Right atrium auricular region (tissue), 2 donors: ENCODE measurements at regions not wholly inside any gene's neighbourhood (a gene's known extent, or its start where the extent isn't known, plus 50 kb on each side); places are given as distances from the start of the nearest gene placed in this dataset.

Experiments used
- DNase-seq: peaks from one replicate; pipeline ENCODE4 v3.0.0-alpha.2; 2019; ENCODE audit warnings: low spot score
- H3K27ac ChIP-seq, 2 donors: fragments of 200-600 bp; sonication (generic); 1 replicate in 1 of 2; 2 replicates in 1 of 2; pipeline ENCODE4 v1.5.1; 2016 to 2019
- H3K27me3 ChIP-seq, 2 donors: fragments of 200-600 bp; sonication (generic); one replicate each; pipeline versions ENCODE4 v1.5.1 to v1.6.0; 2017 to 2019
- H3K36me3 ChIP-seq: fragments of 200-600 bp; sonication (generic); one replicate; pipeline ENCODE4 v1.5.1; 2016
- H3K4me1 ChIP-seq, 2 donors: fragments of 200-600 bp; sonication (generic); one replicate each; pipeline versions ENCODE4 v1.5.1 to v1.6.0; 2017 to 2019
- H3K4me3 ChIP-seq, 2 donors: fragments of 200-600 bp; sonication (generic); 1 replicate in 1 of 2; 2 replicates in 1 of 2; pipeline ENCODE4 v1.5.1; 2017 to 2019; ENCODE audit warnings: mild to moderate bottlenecking in 1 of 2, moderate library complexity in 1 of 2
- H3K9me3 ChIP-seq, 2 donors: fragments of 200-600 bp; sonication (generic); one replicate each; pipeline ENCODE4 v1.5.1; 2019
- CTCF ChIP-seq, 2 donors: fragments of 200-600 bp; sonication (generic); IDR thresholded peaks; one replicate each; pipeline ENCODE4 v1.5.1; 2019; ENCODE audit warnings: antibody characterized with exemption in 2 of 2

- no peak overlapping the region for H3K27ac ChIP-seq
- no peaks in the 10 kb centered on the region for H3K36me3 ChIP-seq
- peaks cover 0 to 29% of the 10 kb centered on the region in 2 donors for H3K9me3 ChIP-seq
- no peak for TF ChIP-seq CTCF (IDR thresholded peaks at IDR 0.05)
- H3K27me3 ChIP-seq = no peaks in the 10 kb centered on the region
- no peak overlapping the region for H3K4me3 ChIP-seq
- DNase-seq = no peak
- H3K4me1 ChIP-seq = no peaks in the 10 kb centered on the region
Observed at GRCh38 chr10:109191341-109191740, 732.0 kb downstream of the XPNPEP1 start.

- Histone ChIP-seq H3K36me3 (no peaks in the 10 kb centered on the region), H3K4me1 (no peaks in the 10 kb centered on the region), H3K27me3 (no peaks in the 10 kb centered on the region), H3K4me3 (no peak overlapping the region), H3K9me3 (peaks cover 0 to 50% of the 10 kb centered on the region in 2 donors), H3K27ac (no peak overlapping the region)
- DNase-seq = no peak
- no peak for TF ChIP-seq CTCF (IDR thresholded peaks at IDR 0.05)
Observed at GRCh38 chr10:109187677-109188076, 735.6 kb downstream of the XPNPEP1 start.

GRCh38 chr10:109183366-109183765, 739.9 kb downstream of the XPNPEP1 start:
- no peak for TF ChIP-seq CTCF (IDR thresholded peaks at IDR 0.05)
- Histone ChIP-seq H3K27ac (no peak overlapping the region), H3K4me1 (no peaks in the 10 kb centered on the region), H3K36me3 (no peaks in the 10 kb centered on the region), H3K9me3 (peaks cover 0 to 39% of the 10 kb centered on the region in 2 donors), H3K27me3 (no peaks in the 10 kb centered on the region), H3K4me3 (no peak overlapping the region)
- no peak for DNase-seq

GRCh38 chr10:109178591-109178990, 744.7 kb downstream of the XPNPEP1 start:
- H3K4me3 ChIP-seq = no peak overlapping the region
- no peaks in the 10 kb centered on the region for H3K27me3 ChIP-seq
- H3K9me3 ChIP-seq = no peaks in the 10 kb centered on the region
- H3K27ac ChIP-seq = no peak overlapping the region
- TF ChIP-seq CTCF (IDR thresholded peaks at IDR 0.05) = no peak
- no peaks in the 10 kb centered on the region for H3K4me1 ChIP-seq
- DNase-seq = no peak
- no peaks in the 10 kb centered on the region for H3K36me3 ChIP-seq

- no peaks in the 10 kb centered on the region for H3K4me1 ChIP-seq
- H3K9me3 ChIP-seq = no peaks in the 10 kb centered on the region
- H3K36me3 ChIP-seq = no peaks in the 10 kb centered on the region
- no peak for TF ChIP-seq CTCF (IDR thresholded peaks at IDR 0.05)
- no peak overlapping the region for H3K27ac ChIP-seq
- DNase-seq = no peak
- H3K4me3 ChIP-seq = no peak overlapping the region
- no peaks in the 10 kb centered on the region for H3K27me3 ChIP-seq
Observed at GRCh38 chr10:109174526-109174925, 748.8 kb downstream of the XPNPEP1 start.

- DNase-seq = no peak
- no peak for TF ChIP-seq CTCF (IDR thresholded peaks at IDR 0.05)
- Histone ChIP-seq H3K4me3 (no peak overlapping the region), H3K27ac (no peak overlapping the region), H3K27me3 (no peaks in the 10 kb centered on the region), H3K9me3 (no peaks in the 10 kb centered on the region), H3K4me1 (no peaks in the 10 kb centered on the region), H3K36me3 (no peaks in the 10 kb centered on the region)
Observed at GRCh38 chr10:109173937-109174336, 749.4 kb downstream of the XPNPEP1 start.
